ENCODE measurements at regions not wholly inside any gene's neighbourhood (a gene's known extent, or its start where the extent isn't known, plus 50 kb on each side); places are given as distances from the start of the nearest gene placed in this dataset.

GRCh38 chr6:998551-998950 is 305.6 kb upstream of the EXOC2 start:
- Histone ChIP-seq H3K9ac (no peak overlapping the region), H3K79me2 (ENCODE audit: insufficient read depth) (no peaks in the 10 kb centered on the region), H3K4me2 (no peak overlapping the region), H3K27ac (ENCODE audit: low read depth in 2 of 2, low read length in 1 of 2) (no peak overlapping the region), H3K36me3 (replicated peaks in 1 of 2; ENCODE audit: control insufficient read depth in 1 of 2, insufficient read depth in 2 of 2, low read length in 1 of 2) (no peaks in the 10 kb centered on the region), H3K9me3 (no peaks in the 10 kb centered on the region), H3K9me2 (no peaks in the 10 kb centered on the region), H2AFZ (ENCODE audit: low read depth) (no peak overlapping the region), H4K20me1 (ENCODE audit: insufficient read depth) (no peaks in the 10 kb centered on the region), H3K27me3 (ENCODE audit: insufficient read depth) (peaks cover 41% of the 10 kb centered on the region; the same call in 1 of the 2 replicates), H3K4me1 (ENCODE audit: control insufficient read depth in 1 of 2, insufficient read depth in 2 of 2, low read depth in 1 of 2, low read length in 1 of 2) (no peaks in the 10 kb centered on the region), H3F3A (replicated peaks; ENCODE audit: insufficient read depth) (no peaks in the 10 kb centered on the region), H3K4me3 (ENCODE audit: low read depth in 2 of 2, low read length in 1 of 2) (no peak overlapping the region)
- TF ChIP-seq TAF1 (IDR thresholded peaks at IDR 0.05; ENCODE audit: borderline replicate concordance, low read depth, low read length), result no peak
- TF ChIP-seq ZBTB33 (IDR thresholded peaks at IDR 0.05; ENCODE audit: borderline replicate concordance, low read depth), result no peak
- no peak for TF ChIP-seq RCOR1 (IDR thresholded peaks at IDR 0.05; ENCODE audit: low read length)
- no peak for TF ChIP-seq TCF12 (IDR thresholded peaks at IDR 0.05)
- no peak for TF ChIP-seq PBX3 (IDR thresholded peaks at IDR 0.05)
- no peak for TF ChIP-seq MEF2A (IDR thresholded peaks at IDR 0.05; ENCODE audit: borderline replicate concordance, low read depth)
- no peak for TF ChIP-seq EP300 (IDR thresholded peaks at IDR 0.05; ENCODE audit: borderline replicate concordance in 1 of 2, low read depth in 1 of 2, low read length in 1 of 2)
- no peak for TF ChIP-seq IRF3 (IDR thresholded peaks at IDR 0.05; ENCODE audit: low read depth, low read length)
- no peak for TF ChIP-seq ELF1 (IDR thresholded peaks at IDR 0.05)
- TF ChIP-seq NRF1 (IDR thresholded peaks at IDR 0.05; ENCODE audit: low read depth, low read length), result no peak
- DNase-seq, result no peak
- ChIA-PET CTCF (interaction anchor here (1.3 kb wide), 1 partner anchor 14 kb away, joined by 3 read pairs; no protein-coding TSS in a partner anchor), POLR2A (no interaction called here)
- WGBS (ENCODE audit: low lambda C conversion rate), result 15% methylated on average over 10 of the region's 10 CpGs

GRCh38 chr6:996271-996852 is 303.4 kb upstream of the EXOC2 start:
- TF ChIP-seq CTCF (IDR thresholded peaks at IDR 0.05) (no peak), GATA2 (CRISPR knock-in tag; IDR thresholded peaks at IDR 0.05) (no peak), MEF2A (IDR thresholded peaks at IDR 0.05; ENCODE audit: borderline replicate concordance, low read depth) (no peak), ELF1 (IDR thresholded peaks at IDR 0.05) (no peak), CHD2 (IDR thresholded peaks at IDR 0.05; ENCODE audit: low read length, partially characterized antibody) (no peak), RXRA (IDR thresholded peaks at IDR 0.05; ENCODE audit: borderline replicate concordance, low read depth) (no peak), TCF12 (IDR thresholded peaks at IDR 0.05) (no peak), PBX3 (IDR thresholded peaks at IDR 0.05) (no peak), RFX5 (IDR thresholded peaks at IDR 0.05; ENCODE audit: low read length) (no peak), EZH2phosphoT487 (IDR thresholded peaks at IDR 0.05; ENCODE audit: borderline replicate concordance, low read depth) (no peak), NRF1 (IDR thresholded peaks at IDR 0.05; ENCODE audit: low read depth, low read length) (no peak), FOXJ3 (CRISPR knock-in tag; IDR thresholded peaks at IDR 0.05) (no peak), POLR2AphosphoS5 (IDR thresholded peaks at IDR 0.05; ENCODE audit: low read depth, low read length) (no peak)
- ChIA-PET POLR2A (no interaction called here), CTCF (no interaction called here)
- H3K4me1 ChIP-seq (ENCODE audit: control insufficient read depth in 1 of 2, insufficient read depth in 2 of 2, low read depth in 1 of 2, low read length in 1 of 2), result no peaks in the 10 kb centered on the region
- no peaks in the 10 kb centered on the region; the same call in 1 of the 2 replicates for H3K9me2 ChIP-seq
- WGBS (ENCODE audit: low lambda C conversion rate), result 19% methylated on average over 9 of the region's 9 CpGs
- H3K36me3 ChIP-seq (replicated peaks in 1 of 2; ENCODE audit: control insufficient read depth in 1 of 2, insufficient read depth in 2 of 2, low read length in 1 of 2), result no peaks in the 10 kb centered on the region
- H3K27ac ChIP-seq (ENCODE audit: low read depth in 2 of 2, low read length in 1 of 2), result no peak overlapping the region
- no peak overlapping the region for H3K4me2 ChIP-seq
- H3K27me3 ChIP-seq (ENCODE audit: insufficient read depth), result peaks cover 29% of the 10 kb centered on the region; the same call in 1 of the 2 replicates
- no peaks in the 10 kb centered on the region for H3K79me2 ChIP-seq (ENCODE audit: insufficient read depth)
- no peaks in the 10 kb centered on the region for H4K20me1 ChIP-seq (ENCODE audit: insufficient read depth)
- no peak overlapping the region for H2AFZ ChIP-seq (ENCODE audit: low read depth)
- no peaks in the 10 kb centered on the region for H3K9me3 ChIP-seq
- no peaks in the 10 kb centered on the region for H3F3A ChIP-seq (replicated peaks; ENCODE audit: insufficient read depth)
- H3K9ac ChIP-seq, result no peak overlapping the region
- DNase-seq, result no peak
- no peak overlapping the region for H3K4me3 ChIP-seq (ENCODE audit: low read depth in 2 of 2, low read length in 1 of 2)

All from SK-N-SH (cell line).